IMR-90 (cell line): ENCODE measurements at regions not wholly inside any gene's neighbourhood (a gene's known extent, or its start where the extent isn't known, plus 50 kb on each side); places are given as distances from the start of the nearest gene placed in this dataset.

Experiments used
- ATAC-seq: fragments of 200-7000 bp; cut with Tn5 transposase; 2 replicates; pipeline ENCODE4 v1.9.1; 2020; ENCODE audit warnings: low read depth, mild to moderate bottlenecking, moderate library complexity
- BruUV-seq: library from RNA; stranded (reverse); fragments of 400-500 nt; replicated peaks from 2 replicates; lab custom pipeline; 2021; lab: Mats Ljungman, UMichigan
- CTCF ChIA-PET: fragments of 300-600 bp; formaldehyde crosslinking; extraction: SDS; loops from one replicate; lab custom pipeline; 2021; ENCODE audit warnings: antibody characterized with exemption; lab: Yijun Ruan, JAX
- POLR2A ChIA-PET: fragments of 300-600 bp; sonication (Branson Sonifier 250); formaldehyde crosslinking; loops from one replicate; lab custom pipeline; 2022; ENCODE audit warnings: antibody characterized with exemption; ENCODE audit not compliant: unreplicated experiment; lab: Charles Lee
- DNase-seq: peaks from one replicate; pipeline ENCODE4 v3.0.0; 2013
- H2AFZ ChIP-seq: replicated peaks from 2 replicates; pipeline ENCODE3; 2013; ENCODE audit warnings: low read length, mild to moderate bottlenecking; ENCODE audit not compliant: poor library complexity
- H2AK5ac ChIP-seq: 2 replicates; pipeline ENCODE4 v1.6.1; 2013; ENCODE audit warnings: low read depth, low read length, inconsistent platforms
- H2AK9ac ChIP-seq: replicated peaks from 2 replicates; pipeline ENCODE3; 2013; ENCODE audit warnings: mild to moderate bottlenecking, low read depth, low read length, moderate library complexity; ENCODE audit not compliant: poor library complexity
- H2BK120ac ChIP-seq: 2 replicates; pipeline ENCODE4 v1.6.1; 2013; ENCODE audit warnings: low read depth, low read length, inconsistent platforms
- H2BK15ac ChIP-seq: 3 replicates; pipeline ENCODE4 v1.6.1; 2013; ENCODE audit warnings: low read depth, low read length, inconsistent platforms
- H2BK20ac ChIP-seq: 2 replicates; pipeline ENCODE4 v1.6.1; 2013; ENCODE audit warnings: low read depth, mild to moderate bottlenecking, inconsistent platforms, low read length, moderate library complexity
- H2BK5ac ChIP-seq: 2 replicates; pipeline ENCODE4 v1.6.1; 2013; ENCODE audit warnings: mild to moderate bottlenecking, low read depth, low read length, inconsistent platforms; ENCODE audit not compliant: poor library complexity, severe bottlenecking
- H3K14ac ChIP-seq: replicated peaks from 2 replicates; pipeline ENCODE4 v1.6.1; 2013; ENCODE audit warnings: low read depth, low read length, inconsistent platforms
- H3K18ac ChIP-seq: 2 replicates; pipeline ENCODE4 v1.6.1; 2013; ENCODE audit warnings: low read depth, low read length, control low read depth
- H3K23ac ChIP-seq: 2 replicates; pipeline ENCODE4 v1.6.1; 2013; ENCODE audit warnings: low read depth, low read length, inconsistent platforms
- H3K27ac ChIP-seq: 2 replicates; pipeline ENCODE4 v1.5.1; 2013; ENCODE audit warnings: mild to moderate bottlenecking, control low read depth, low read length; ENCODE audit not compliant: insufficient read depth
- H3K27me3 ChIP-seq: 2 replicates; pipeline ENCODE4 v1.6.1; 2013; ENCODE audit warnings: low read length; ENCODE audit not compliant: control insufficient read depth, insufficient read depth
- H3K36me3 ChIP-seq: 2 replicates; pipeline ENCODE4 v1.6.1; 2013; ENCODE audit warnings: low read length, mixed read lengths; ENCODE audit not compliant: control insufficient read depth, insufficient read depth
- H3K4ac ChIP-seq: 2 replicates; pipeline ENCODE4 v1.6.1; 2013; ENCODE audit warnings: low read depth, low read length, inconsistent platforms
- H3K4me1 ChIP-seq: 2 replicates; pipeline ENCODE4 v1.6.1; 2013; ENCODE audit warnings: low read length, mixed read lengths; ENCODE audit not compliant: control insufficient read depth, insufficient read depth
- H3K4me2 ChIP-seq: 2 replicates; pipeline ENCODE4 v1.6.1; 2013; ENCODE audit warnings: low read depth, mild to moderate bottlenecking, control low read depth, low read length, moderate library complexity
- H3K4me3 ChIP-seq: 2 replicates; pipeline ENCODE4 v1.5.1; 2013; ENCODE audit warnings: low read depth, mild to moderate bottlenecking, control low read depth, low read length, moderate library complexity; ENCODE audit not compliant: insufficient read depth
- H3K56ac ChIP-seq: 2 replicates; pipeline ENCODE4 v1.6.1; 2013; ENCODE audit warnings: low read length, inconsistent platforms; ENCODE audit not compliant: insufficient read depth; ENCODE audit errors: extremely low read depth
- H3K79me1 ChIP-seq, 2 experiments: 2 replicates each; pipeline ENCODE4 v1.6.1; 2013; ENCODE audit warnings: low read length in 2 of 2, inconsistent platforms in 1 of 2, low read depth in 1 of 2
- H3K9ac ChIP-seq: 2 replicates; pipeline ENCODE4 v1.6.1; 2013; ENCODE audit warnings: low read depth, low read length, control low read depth
- H3K9me1 ChIP-seq: 2 replicates; pipeline ENCODE4 v1.6.1; 2013; ENCODE audit warnings: low read length, inconsistent platforms; ENCODE audit not compliant: insufficient read depth
- H3K9me3 ChIP-seq: 2 replicates; pipeline ENCODE4 v1.6.1; 2013; ENCODE audit warnings: low read length; ENCODE audit not compliant: control insufficient read depth, insufficient read depth
- H4K20me1 ChIP-seq: 2 replicates; pipeline ENCODE4 v1.6.1; 2013; ENCODE audit warnings: low read length, inconsistent platforms; ENCODE audit not compliant: insufficient read depth
- H4K5ac ChIP-seq: 2 replicates; pipeline ENCODE4 v1.6.1; 2013; ENCODE audit warnings: mild to moderate bottlenecking, low read depth, low read length, control low read depth
- H4K8ac ChIP-seq, 2 experiments: 2 replicates each; pipeline ENCODE4 v1.6.1; 2013; ENCODE audit warnings: low read depth in 2 of 2, low read length in 2 of 2, control low read depth in 1 of 2, inconsistent platforms in 1 of 2
- H4K91ac ChIP-seq: 2 replicates; pipeline ENCODE4 v1.6.1; 2013; ENCODE audit warnings: low read depth, low read length, inconsistent platforms; ENCODE audit not compliant: insufficient read depth
- BHLHE40 ChIP-seq: fragments of 150-350 bp; IDR thresholded peaks from 2 replicates; pipeline ENCODE4 v1.6.1; 2016; ENCODE audit warnings: mild to moderate bottlenecking, low read depth, low read length
- CTCF ChIP-seq: conservative IDR thresholded peaks from 2 replicates; pipeline ENCODE4 v1.5.1; 2012; ENCODE audit warnings: mild to moderate bottlenecking, low read depth, low read length, improper control_type of control experiment
- MAFK ChIP-seq: IDR thresholded peaks from 2 replicates; pipeline ENCODE4 v1.6.1; 2012; ENCODE audit warnings: low read depth, low read length, improper control_type of control experiment
- MAZ ChIP-seq: IDR thresholded peaks from 2 replicates; pipeline ENCODE4 v1.6.1; 2012; ENCODE audit warnings: low read depth, mild to moderate bottlenecking, low read length, improper control_type of control experiment, moderate library complexity, borderline replicate concordance
- MXI1 ChIP-seq: IDR thresholded peaks from 2 replicates; pipeline ENCODE4 v1.6.1; 2012; ENCODE audit warnings: low read depth, mild to moderate bottlenecking, low read length, moderate library complexity, borderline replicate concordance
- NFE2L2 ChIP-seq: fragments of 150-350 bp; IDR thresholded peaks from 2 replicates; pipeline ENCODE4 v1.6.1; 2016; ENCODE audit warnings: low read depth, mild to moderate bottlenecking, low read length
- RCOR1 ChIP-seq: IDR thresholded peaks from 2 replicates; pipeline ENCODE4 v1.6.1; 2012; ENCODE audit warnings: mild to moderate bottlenecking, low read length, improper control_type of control experiment; ENCODE audit not compliant: insufficient replicate concordance
- RFX5 ChIP-seq: IDR thresholded peaks from 2 replicates; pipeline ENCODE4 v1.8.0; 2012; ENCODE audit warnings: low read depth, mild to moderate bottlenecking, low read length, moderate library complexity
- SMC3 ChIP-seq: fragments of 150-350 bp; IDR thresholded peaks from 2 replicates; pipeline ENCODE4 v1.6.1; 2016; ENCODE audit warnings: low read depth, mild to moderate bottlenecking, antibody characterized with exemption, low read length, moderate library complexity
- USF2 ChIP-seq: fragments of 150-350 bp; IDR thresholded peaks from 2 replicates; pipeline ENCODE4 v1.6.1; 2017; ENCODE audit warnings: mild to moderate bottlenecking, antibody characterized with exemption, low read length, low read depth
- WGBS, 2 experiments: methylation state at CpG; one replicate each; pipeline versions ENCODE4 v1.1.5 to v1.1.7; 2013; ENCODE audit warnings: missing lambda C conversion rate in 2 of 2; ENCODE audit not compliant: insufficient read length in 1 of 2; ENCODE audit errors: extremely low coverage in 2 of 2; 5-methylcytosine and 5-hydroxymethylcytosine counted together
- dilution Hi-C: fragments of 300-500 bp; cut with HindIII; formaldehyde crosslinking; loops from one replicate; pipeline ENCODE4 v1.14.3; 2018; ENCODE audit warnings: low sequenced_read_pairs; ENCODE audit not compliant: unreplicated experiment
- in situ Hi-C: fragments of 300-500 bp; cut with MboI; formaldehyde crosslinking; loops from 3 replicates; pipeline ENCODE4 v1.14.3; 2019; ENCODE audit warnings: low sequenced_read_pairs, inconsistent platforms, mixed read lengths
- intact Hi-C: fragments of 100-400 bp; cut with micrococcal nuclease; formaldehyde crosslinking; loops from 2 replicates; pipeline ENCODE4 v1.10.0; 2022

- TF ChIP-seq BHLHE40 (no peak), SMC3 (no peak), MXI1 (no peak), RFX5 (no peak), USF2 (no peak), RCOR1 (no peak), MAZ (no peak), MAFK (no peak), CTCF (no peak), NFE2L2 (no peak)
- no peaks in the 10 kb centered on the region for H3K27me3 ChIP-seq
- H3K79me1 ChIP-seq = no peaks in the 10 kb centered on the region
- no peak overlapping the region for H3K9ac ChIP-seq
- in situ Hi-C loops (no loop called here), dilution Hi-C loops (no loop called here), intact Hi-C loops (loop anchor here (10.0 kb wide), 1 partner anchor 1627 kb away; no protein-coding TSS in a partner anchor)
- H2AFZ ChIP-seq = no peak overlapping the region
- H4K8ac ChIP-seq = no peak overlapping the region
- no peak overlapping the region for H4K91ac ChIP-seq
- H2AK5ac ChIP-seq = no peak overlapping the region
- no peak overlapping the region for H3K23ac ChIP-seq
- H3K56ac ChIP-seq = no peak overlapping the region
- H3K9me1 ChIP-seq = no peaks in the 10 kb centered on the region
- no TSS peak for BruUV-seq
- no peaks in the 10 kb centered on the region for H3K4me1 ChIP-seq
- no peak overlapping the region for H3K14ac ChIP-seq
- no peak overlapping the region for H2BK120ac ChIP-seq
- POLR2A ChIA-PET = no interaction called here
- H3K9me3 ChIP-seq = peaks cover 14% of the 10 kb centered on the region
- no peaks in the 10 kb centered on the region for H4K20me1 ChIP-seq
- no peak overlapping the region for H3K4me3 ChIP-seq
- H3K4me2 ChIP-seq = no peak overlapping the region
- no peak for ATAC-seq
- no peak overlapping the region for H3K27ac ChIP-seq
- no peak overlapping the region for H2AK9ac ChIP-seq
- no peak overlapping the region for H2BK20ac ChIP-seq
- H3K36me3 ChIP-seq = no peaks in the 10 kb centered on the region
- H3K18ac ChIP-seq = no peak overlapping the region
- WGBS, 2 experiments = no CpG with 5 or more reads among the region's 3 CpGs
- no peak overlapping the region for H3K4ac ChIP-seq
- H2BK5ac ChIP-seq = no peak overlapping the region
- no peak overlapping the region for H4K5ac ChIP-seq
- no peak for DNase-seq
- CTCF ChIA-PET = no interaction called here
- H2BK15ac ChIP-seq = no peak overlapping the region
Observed at GRCh38 chr12:126067626-126068329, 1002.5 kb downstream of the AACS start.
